ENCODE measurements at regions not wholly inside any gene's neighbourhood (a gene's known extent, or its start where the extent isn't known, plus 50 kb on each side); places are given as distances from the start of the nearest gene placed in this dataset.

GRCh38 chr2:228945710-228946109 is 325.4 kb downstream of the PID1 start (continued):
- TF ChIP-seq, protein P1, sequence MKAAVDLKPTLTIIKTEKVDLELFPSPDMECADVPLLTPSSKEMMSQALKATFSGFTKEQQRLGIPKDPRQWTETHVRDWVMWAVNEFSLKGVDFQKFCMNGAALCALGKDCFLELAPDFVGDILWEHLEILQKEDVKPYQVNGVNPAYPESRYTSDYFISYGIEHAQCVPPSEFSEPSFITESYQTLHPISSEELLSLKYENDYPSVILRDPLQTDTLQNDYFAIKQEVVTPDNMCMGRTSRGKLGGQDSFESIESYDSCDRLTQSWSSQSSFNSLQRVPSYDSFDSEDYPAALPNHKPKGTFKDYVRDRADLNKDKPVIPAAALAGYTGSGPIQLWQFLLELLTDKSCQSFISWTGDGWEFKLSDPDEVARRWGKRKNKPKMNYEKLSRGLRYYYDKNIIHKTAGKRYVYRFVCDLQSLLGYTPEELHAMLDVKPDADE (CRISPR knock-in tag; IDR thresholded peaks at IDR 0.05) = no peak
- TF ChIP-seq HNRNPL (IDR thresholded peaks at IDR 0.05; ENCODE audit: low read depth, low read length) (no peak), ZFP62 (CRISPR knock-in tag; IDR thresholded peaks at IDR 0.05) (no peak), MYC (CRISPR knock-in tag; IDR thresholded peaks at IDR 0.05; ENCODE audit: borderline replicate concordance) (no peak), ZNF296 (CRISPR knock-in tag; conservative IDR thresholded peaks at IDR 0.05) (no peak), ZMAT5 (CRISPR knock-in tag; IDR thresholded peaks at IDR 0.05; ENCODE audit: borderline replicate concordance, low read depth) (no peak)
- TF ChIP-seq, protein P2, sequence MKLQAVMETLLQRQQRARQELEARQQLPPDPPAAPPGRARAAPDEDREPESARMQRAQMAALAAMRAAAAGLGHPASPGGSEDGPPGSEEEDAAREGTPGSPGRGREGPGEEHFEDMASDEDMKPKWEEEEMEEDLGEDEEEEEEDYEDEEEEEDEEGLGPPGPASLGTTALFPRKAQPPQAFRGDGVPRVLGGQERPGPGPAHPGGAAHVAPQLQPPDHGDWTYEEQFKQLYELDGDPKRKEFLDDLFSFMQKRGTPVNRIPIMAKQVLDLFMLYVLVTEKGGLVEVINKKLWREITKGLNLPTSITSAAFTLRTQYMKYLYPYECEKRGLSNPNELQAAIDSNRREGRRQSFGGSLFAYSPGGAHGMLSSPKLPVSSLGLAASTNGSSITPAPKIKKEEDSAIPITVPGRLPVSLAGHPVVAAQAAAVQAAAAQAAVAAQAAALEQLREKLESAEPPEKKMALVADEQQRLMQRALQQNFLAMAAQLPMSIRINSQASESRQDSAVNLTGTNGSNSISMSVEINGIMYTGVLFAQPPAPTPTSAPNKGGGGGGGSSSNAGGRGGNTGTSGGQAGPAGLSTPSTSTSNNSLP (IDR thresholded peaks at IDR 0.05; ENCODE audit: low read depth, low read length) = no peak

DNA sequence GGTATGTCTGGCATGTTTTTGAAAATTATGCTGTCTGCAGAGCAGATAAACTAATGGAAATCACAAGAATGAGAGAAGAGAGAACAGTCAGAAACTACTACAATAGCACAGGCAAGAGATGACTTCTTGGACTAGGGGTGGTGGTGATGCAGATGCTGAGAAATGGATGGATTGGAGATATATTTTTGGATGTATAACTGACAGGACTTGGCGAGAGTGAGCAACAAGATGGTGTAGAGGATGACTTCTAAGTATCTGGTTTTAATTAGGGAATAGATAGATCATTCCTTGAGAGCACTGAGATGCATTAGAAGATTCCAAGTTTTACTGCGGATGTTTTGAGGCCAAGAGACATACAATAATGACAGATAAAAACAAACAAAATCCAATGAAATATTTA is 328.2 kb downstream of the PID1 start:
- no peak overlapping the region for H3K4me2 ChIP-seq (ENCODE audit: low read depth, low read length)
- no peak for FAIRE-seq
- no TSS peak for BruUV-seq (replicated peaks)
- peaks cover 82% of the 10 kb centered on the region for H3K9me3 ChIP-seq (ENCODE audit: low read length)
- in situ Hi-C loops (cut with HindIII; ENCODE audit: extremely low pct_ligation_motif_present, low pct_unique_long_range_greater_than_20kb) = no loop called here
- ATAC-seq = no peak
- H3K9ac ChIP-seq (ENCODE audit: insufficient read depth, low read depth, low read length) = no peak overlapping the region
- TF ChIP-seq CBX5 (CRISPR knock-in tag; IDR thresholded peaks at IDR 0.05; ENCODE audit: borderline replicate concordance) (no peak), THAP9 (CRISPR knock-in tag; IDR thresholded peaks at IDR 0.05; ENCODE audit: borderline replicate concordance) (no peak)
- intact Hi-C loops (cut with micrococcal nuclease; ENCODE audit: unreplicated experiment) = no loop called here
- no peaks in the 10 kb centered on the region for H3K36me3 ChIP-seq (replicated peaks in 1 of 2; ENCODE audit: control insufficient read depth in 1 of 2, insufficient read depth in 2 of 2, low read length in 2 of 2)
- no peak overlapping the region for H3K4me3 ChIP-seq (replicated peaks in 1 of 3; ENCODE audit: insufficient read depth in 1 of 3, low read depth in 2 of 3, low read length in 3 of 3)
- 14% methylated on average over 2 of the region's 2 CpGs for WGBS (ENCODE audit: low lambda C conversion rate)
- CTCF ChIA-PET (ENCODE audit: low intra/inter-chr PET ratio, low total read pairs) = no interaction called here
- no peak overlapping the region for H2AFZ ChIP-seq (ENCODE audit: low read length)
- H3K27me3 ChIP-seq (ENCODE audit: control insufficient read depth in 1 of 2, insufficient read depth in 2 of 2, low read length in 2 of 2) = no peaks in the 10 kb centered on the region
- no peaks in the 10 kb centered on the region for H3K4me1 ChIP-seq (ENCODE audit: insufficient read depth, low read length)
- no peak for DNase-seq (ENCODE audit: low spot score)
- POLR2A ChIA-PET = no interaction called here
- no peaks in the 10 kb centered on the region for H4K20me1 ChIP-seq (ENCODE audit: insufficient read depth, low read length)
- no peak overlapping the region for H3K27ac ChIP-seq (ENCODE audit: extremely low read length, insufficient read depth, low read length)
- no peaks in the 10 kb centered on the region for H3K79me2 ChIP-seq (ENCODE audit: insufficient read depth, low read length)

Data from HepG2 (cell line).